WTC11 (cell line): ENCODE measurements at regions not wholly inside any gene's neighbourhood (a gene's known extent, or its start where the extent isn't known, plus 50 kb on each side); places are given as distances from the start of the nearest gene placed in this dataset.
A peak's percentile ranks its signal among the peaks of the same experiment; 100 is the strongest.

Source experiments
- ATAC-seq: fragments of 200-7000 bp; cut with Tn5 transposase; 2 replicates; pipeline ENCODE4 v1.10.0; 2021; ENCODE audit warnings: mild to moderate bottlenecking, moderate library complexity
- CTCF ChIA-PET: fragments of 300-600 bp; sonication (Branson Sonifier 250); formaldehyde crosslinking; loops from one replicate; lab custom pipeline; 2021; ENCODE audit warnings: antibody characterized with exemption; lab: Charles Lee
- POLR2A ChIA-PET: fragments of 350-600 bp; sonication (Branson Sonifier 250); formaldehyde crosslinking; loops from one replicate; lab custom pipeline; 2021; ENCODE audit warnings: antibody characterized with exemption; lab: Charles Lee
- DNase-seq: peaks from one replicate; pipeline ENCODE4 v3.0.0; 2021; ENCODE audit warnings: low spot score
- H3K27ac Mint-ChIP-seq: 2 replicates; pipeline ENCODE4 v1.8.0; 2021; ENCODE audit warnings: mixed read lengths
- H3K27me3 Mint-ChIP-seq: 2 replicates; pipeline ENCODE4 v1.8.0; 2021; ENCODE audit warnings: low read depth, mild to moderate bottlenecking, moderate library complexity, mixed read lengths
- H3K36me3 Mint-ChIP-seq: 2 replicates; pipeline ENCODE4 v1.8.0; 2021; ENCODE audit warnings: mixed read lengths
- H3K4me1 Mint-ChIP-seq: 2 replicates; pipeline ENCODE4 v1.8.0; 2022; ENCODE audit warnings: mixed read lengths
- H3K4me3 Mint-ChIP-seq: 2 replicates; pipeline ENCODE4 v1.8.0; 2021; ENCODE audit warnings: mild to moderate bottlenecking, moderate library complexity, mixed read lengths
- H3K9me3 Mint-ChIP-seq: 2 replicates; pipeline ENCODE4 v1.8.0; 2021; ENCODE audit warnings: mixed read lengths
- ATF6 ChIP-seq: sonication (generic); formaldehyde crosslinking; IDR thresholded peaks from 2 replicates; pipeline ENCODE4 v1.8.1; 2023; ENCODE audit warnings: mild to moderate bottlenecking, missing genetic modification reagents
- CREM ChIP-seq: sonication (generic); formaldehyde crosslinking; IDR thresholded peaks from 2 replicates; pipeline ENCODE4 v1.8.1; 2022; ENCODE audit warnings: mild to moderate bottlenecking, missing genetic modification reagents, moderate library complexity
- ERG ChIP-seq: fragments of 250-450 bp; sonication (Bioruptor Pico); IDR thresholded peaks from 2 replicates; pipeline ENCODE4 v1.8.0; 2021; ENCODE audit warnings: mild to moderate bottlenecking
- FOXP1 ChIP-seq: sonication (generic); formaldehyde crosslinking; IDR thresholded peaks from 2 replicates; pipeline ENCODE4 v1.8.0; 2022; ENCODE audit warnings: missing genetic modification reagents, mild to moderate bottlenecking, moderate library complexity, borderline replicate concordance
- MAX ChIP-seq: sonication (generic); formaldehyde crosslinking; IDR thresholded peaks from 2 replicates; pipeline ENCODE4 v1.8.0; 2022; ENCODE audit warnings: mild to moderate bottlenecking, missing genetic modification reagents
- NFYB ChIP-seq: sonication (generic); formaldehyde crosslinking; conservative IDR thresholded peaks from 2 replicates; pipeline ENCODE4 v1.8.0; 2022; ENCODE audit warnings: low read depth, missing genetic modification reagents
- TEAD1 ChIP-seq: sonication (generic); formaldehyde crosslinking; IDR thresholded peaks from 2 replicates; pipeline ENCODE4 v1.8.0; 2022; ENCODE audit warnings: mild to moderate bottlenecking, missing genetic modification reagents
- ZNF512 ChIP-seq: sonication (generic); formaldehyde crosslinking; IDR thresholded peaks from 2 replicates; pipeline ENCODE4 v1.8.1; 2022; ENCODE audit warnings: missing genetic modification reagents, borderline replicate concordance
- ZSCAN18 ChIP-seq: fragments of 250-450 bp; sonication (Bioruptor Pico); IDR thresholded peaks from 2 replicates; pipeline ENCODE4 v2.1.2; 2022; ENCODE audit warnings: mild to moderate bottlenecking, moderate library complexity

- no peak for DNase-seq
- no peaks in the 10 kb centered on the region; the same call in none of the 2 replicates for H3K27me3 Mint-ChIP-seq
- TF ChIP-seq FOXP1 (CRISPR knock-in tag), result no peak
- TF ChIP-seq ERG (CRISPR knock-in tag), result no peak
- no peak for TF ChIP-seq TEAD1 (CRISPR knock-in tag)
- TF ChIP-seq ZSCAN18 (CRISPR knock-in tag), result no peak
- H3K4me1 Mint-ChIP-seq, result peaks cover 57% of the 10 kb centered on the region
- ChIA-PET CTCF (interaction anchor here (1.0 to 12.8 kb wide), 4 partner anchors 33 to 229 kb away, joined by 3 to 133 read pairs (median 10); no protein-coding TSS in a partner anchor), POLR2A (no interaction called here)
- H3K9me3 Mint-ChIP-seq, result no peaks in the 10 kb centered on the region
- no peak overlapping the region for H3K27ac Mint-ChIP-seq
- H3K4me3 Mint-ChIP-seq, result peak overlapping the region; percentile 7
- no peak for ATAC-seq
- H3K36me3 Mint-ChIP-seq, result no peaks in the 10 kb centered on the region
These were observed 87.1 kb upstream of the IPO9 start for GRCh38 chr1:201741763-201742342.

GRCh38 chr1:201742476-201742875 is 86.5 kb upstream of the IPO9 start:
- Mint-ChIP-seq H3K4me1 (peaks cover 55% of the 10 kb centered on the region), H3K4me3 (no peak overlapping the region)

More at GRCh38 chr1:201742476-201742875, 86.5 kb upstream of the IPO9 start:
- DNase-seq (no peak), ATAC-seq (no peak)
- Mint-ChIP-seq H3K9me3 (no peaks in the 10 kb centered on the region), H3K36me3 (no peaks in the 10 kb centered on the region), H3K27me3 (no peaks in the 10 kb centered on the region; the same call in none of the 2 replicates), H3K27ac (peak overlapping the region; percentile 8; the same call in 1 of the 2 replicates)
- TF ChIP-seq ZNF512 (CRISPR knock-in tag) (no peak), MAX (CRISPR knock-in tag) (no peak), ATF6 (CRISPR knock-in tag) (no peak), NFYB (CRISPR knock-in tag) (no peak), CREM (CRISPR knock-in tag) (no peak)
- CTCF ChIA-PET, result interaction anchor here (0.7 to 12.8 kb wide), 5 partner anchors 33 to 229 kb away, joined by 3 to 133 read pairs (median 4); no protein-coding TSS in a partner anchor
- POLR2A ChIA-PET, result interaction anchor here (0.6 kb wide), 1 partner anchor 322 kb away, joined by 9 read pairs; no protein-coding TSS in a partner anchor
